ENCODE measurements at regions not wholly inside any gene's neighbourhood (a gene's known extent, or its start where the extent isn't known, plus 50 kb on each side); places are given as distances from the start of the nearest gene placed in this dataset.

DNA sequence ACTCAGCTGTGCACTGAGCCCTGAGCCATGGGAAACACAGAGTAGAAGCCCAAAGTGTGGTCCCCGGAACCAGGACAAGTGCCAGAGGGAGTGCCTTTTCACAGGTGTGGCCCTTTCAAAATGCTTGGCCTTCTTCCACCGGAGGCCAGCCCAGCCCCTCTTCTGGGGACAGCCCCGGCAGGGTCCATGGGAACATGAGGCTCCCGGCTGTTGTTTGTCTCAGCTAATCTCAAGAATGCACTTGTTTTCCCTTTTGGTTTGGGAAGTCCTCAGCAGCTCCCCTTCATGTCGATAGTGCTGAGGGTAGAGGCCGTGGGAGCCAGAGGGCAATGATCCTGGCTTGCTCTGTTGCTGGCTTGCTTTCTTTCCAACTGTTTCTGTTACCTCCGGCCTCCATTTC, 91.1 kb upstream of the MRPS22 start:
- Histone ChIP-seq H2BK120ac (ENCODE audit: low read depth, low read length) (no peak overlapping the region), H3K18ac (ENCODE audit: low read length) (no peak overlapping the region), H3K79me1 (ENCODE audit: low read depth, low read length) (no peaks in the 10 kb centered on the region), H3K9me3 (replicated peaks in 1 of 2; ENCODE audit: control insufficient read depth in 2 of 2, insufficient read depth in 1 of 2, low read depth in 1 of 2, low read length in 2 of 2) (peaks cover 0 to 4% of the 10 kb centered on the region in 2 donors), H3K36me3 (replicated peaks in 1 of 2; ENCODE audit: control insufficient read depth in 2 of 2, insufficient read depth in 2 of 2, low read length in 2 of 2) (no peaks in the 10 kb centered on the region), H2AK5ac (ENCODE audit: low read depth, low read length) (no peak overlapping the region), H3K4me1 (ENCODE audit: control insufficient read depth in 2 of 2, insufficient read depth in 1 of 2, low read depth in 1 of 2, low read length in 2 of 2) (no peaks in the 10 kb centered on the region), H2BK5ac (ENCODE audit: low read length) (no peak overlapping the region), H3K4me3 (ENCODE audit: low read length in 2 of 2) (no peak overlapping the region), H3K14ac (ENCODE audit: low read length) (no peak overlapping the region), H4K8ac (ENCODE audit: low read depth, low read length) (no peak overlapping the region), H3K23ac (ENCODE audit: low read depth, low read length, poor library complexity) (no peak overlapping the region), H3K4ac (ENCODE audit: low read length) (no peak overlapping the region), H2BK12ac (ENCODE audit: low read length) (no peak overlapping the region), H2BK15ac (ENCODE audit: low read length) (no peak overlapping the region), H3K27ac (replicated peaks; ENCODE audit: low read length) (no peak overlapping the region), H2AFZ (ENCODE audit: low read length) (no peak overlapping the region), H4K91ac (ENCODE audit: low read depth, low read length, poor library complexity) (no peak overlapping the region), H3K9ac (ENCODE audit: low read depth, low read length, poor library complexity) (no peak overlapping the region), H3K4me2 (ENCODE audit: insufficient read depth, low read length, poor library complexity, severe bottlenecking) (no peak overlapping the region), H3K27me3 (ENCODE audit: control insufficient read depth in 3 of 3, insufficient read depth in 3 of 3, low read depth in 1 of 3, low read length in 3 of 3) (peaks cover 0 to 2% (median 0%) of the 10 kb centered on the region in 3 experiments)
- DNase-seq (ENCODE audit: low spot score), result no peak
- no CpG with 5 or more reads among the region's 7 CpGs for WGBS, 2 donors (ENCODE audit: extremely low coverage in 2 of 2, insufficient read length in 2 of 2, insufficient replicate concordance in 1 of 2)

DNA sequence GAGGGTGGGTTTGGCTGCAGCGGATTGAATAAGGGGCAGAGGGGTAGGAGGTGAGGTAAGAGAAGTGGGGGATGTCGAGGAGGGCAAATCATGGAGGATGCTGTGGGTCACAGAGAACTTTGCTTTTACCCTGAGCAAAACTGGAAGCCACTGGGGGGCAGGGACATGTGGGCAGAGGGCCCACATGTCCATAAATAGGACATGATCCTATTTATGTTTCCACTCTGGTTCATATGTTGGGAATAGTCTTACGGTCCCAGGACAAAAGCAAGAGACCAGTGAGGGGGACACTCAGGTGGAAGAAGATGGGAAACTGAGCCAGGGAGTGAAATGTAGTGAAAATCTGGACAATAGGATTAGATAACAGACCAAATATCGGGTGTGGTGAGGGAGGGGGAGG, 85.5 kb upstream of the MRPS22 start:
- no peak overlapping the region for H3K27ac ChIP-seq (replicated peaks; ENCODE audit: low read length)
- WGBS, 2 donors (ENCODE audit: extremely low coverage in 2 of 2, insufficient read length in 2 of 2, insufficient replicate concordance in 1 of 2), result no CpG with 5 or more reads among the region's 4 CpGs
- H3K9me3 ChIP-seq (replicated peaks in 1 of 2; ENCODE audit: control insufficient read depth in 2 of 2, insufficient read depth in 1 of 2, low read depth in 1 of 2, low read length in 2 of 2), result no peaks in the 10 kb centered on the region
- no peak for DNase-seq (ENCODE audit: low spot score)
- H3K18ac ChIP-seq (ENCODE audit: low read length), result no peak overlapping the region
- H2BK120ac ChIP-seq (ENCODE audit: low read depth, low read length), result no peak overlapping the region
- H4K8ac ChIP-seq (ENCODE audit: low read depth, low read length), result no peak overlapping the region
- no peak overlapping the region for H2AK5ac ChIP-seq (ENCODE audit: low read depth, low read length)
- no peak overlapping the region for H2BK15ac ChIP-seq (ENCODE audit: low read length)
- no peak overlapping the region for H2BK5ac ChIP-seq (ENCODE audit: low read length)
- H3K4me3 ChIP-seq (ENCODE audit: low read length in 2 of 2), result no peak overlapping the region
- H2BK12ac ChIP-seq (ENCODE audit: low read length), result no peak overlapping the region
- no peaks in the 10 kb centered on the region for H3K79me1 ChIP-seq (ENCODE audit: low read depth, low read length)
- no peak overlapping the region for H3K4ac ChIP-seq (ENCODE audit: low read length)
- no peak overlapping the region for H3K14ac ChIP-seq (ENCODE audit: low read length)
- no peaks in the 10 kb centered on the region for H3K4me1 ChIP-seq (ENCODE audit: control insufficient read depth in 2 of 2, insufficient read depth in 1 of 2, low read depth in 1 of 2, low read length in 2 of 2)
- no peak overlapping the region for H3K9ac ChIP-seq (ENCODE audit: low read depth, low read length, poor library complexity)
- H3K4me2 ChIP-seq (ENCODE audit: insufficient read depth, low read length, poor library complexity, severe bottlenecking), result no peak overlapping the region
- H3K36me3 ChIP-seq (replicated peaks in 1 of 2; ENCODE audit: control insufficient read depth in 2 of 2, insufficient read depth in 2 of 2, low read length in 2 of 2), result no peaks in the 10 kb centered on the region
- no peak overlapping the region for H3K23ac ChIP-seq (ENCODE audit: low read depth, low read length, poor library complexity)
- no peak overlapping the region for H4K91ac ChIP-seq (ENCODE audit: low read depth, low read length, poor library complexity)
- H3K27me3 ChIP-seq (ENCODE audit: control insufficient read depth in 3 of 3, insufficient read depth in 3 of 3, low read depth in 1 of 3, low read length in 3 of 3), result peaks cover 0 to 2% (median 0%) of the 10 kb centered on the region in 3 experiments
- no peak overlapping the region for H2AFZ ChIP-seq (ENCODE audit: low read length)

DNA sequence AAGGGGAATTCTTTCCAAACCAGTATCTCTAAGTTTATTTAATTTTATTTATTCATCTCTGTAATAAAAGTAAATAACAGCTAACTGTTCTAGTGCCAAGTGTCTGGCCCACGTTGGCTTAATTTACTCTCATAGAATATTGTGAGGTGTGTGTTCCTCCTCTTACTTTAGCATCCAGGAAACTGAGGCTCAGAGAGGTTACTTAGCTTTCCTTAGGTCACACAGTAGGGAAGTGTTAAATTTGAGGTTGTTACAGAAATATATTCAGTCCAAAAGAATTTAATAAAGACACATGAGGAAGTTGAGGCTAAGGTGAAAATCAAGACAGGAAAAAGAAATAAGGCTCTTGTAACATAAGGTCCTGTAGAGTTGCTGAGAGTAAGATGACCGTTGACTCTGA, 84.4 kb upstream of the MRPS22 start:
- Histone ChIP-seq H3K27me3 (ENCODE audit: control insufficient read depth in 3 of 3, insufficient read depth in 3 of 3, low read depth in 1 of 3, low read length in 3 of 3) (peaks cover 0 to 2% (median 0%) of the 10 kb centered on the region in 3 experiments), H3K9ac (ENCODE audit: low read depth, low read length, poor library complexity) (no peak overlapping the region), H2BK120ac (ENCODE audit: low read depth, low read length) (no peak overlapping the region), H3K4ac (ENCODE audit: low read length) (no peak overlapping the region), H2AFZ (ENCODE audit: low read length) (no peak overlapping the region), H3K4me2 (ENCODE audit: insufficient read depth, low read length, poor library complexity, severe bottlenecking) (no peak overlapping the region), H3K36me3 (replicated peaks in 1 of 2; ENCODE audit: control insufficient read depth in 2 of 2, insufficient read depth in 2 of 2, low read length in 2 of 2) (no peaks in the 10 kb centered on the region), H4K8ac (ENCODE audit: low read depth, low read length) (no peak overlapping the region), H2BK12ac (ENCODE audit: low read length) (no peak overlapping the region), H3K79me1 (ENCODE audit: low read depth, low read length) (no peaks in the 10 kb centered on the region), H2BK5ac (ENCODE audit: low read length) (no peak overlapping the region), H3K23ac (ENCODE audit: low read depth, low read length, poor library complexity) (no peak overlapping the region), H3K4me3 (ENCODE audit: low read length in 2 of 2) (no peak overlapping the region), H2BK15ac (ENCODE audit: low read length) (no peak overlapping the region), H4K91ac (ENCODE audit: low read depth, low read length, poor library complexity) (no peak overlapping the region), H3K14ac (ENCODE audit: low read length) (no peak overlapping the region), H3K18ac (ENCODE audit: low read length) (no peak overlapping the region), H3K9me3 (replicated peaks in 1 of 2; ENCODE audit: control insufficient read depth in 2 of 2, insufficient read depth in 1 of 2, low read depth in 1 of 2, low read length in 2 of 2) (no peaks in the 10 kb centered on the region), H3K4me1 (ENCODE audit: control insufficient read depth in 2 of 2, insufficient read depth in 1 of 2, low read depth in 1 of 2, low read length in 2 of 2) (no peaks in the 10 kb centered on the region), H3K27ac (replicated peaks; ENCODE audit: low read length) (no peak overlapping the region), H2AK5ac (ENCODE audit: low read depth, low read length) (no peak overlapping the region)
- DNase-seq (ENCODE audit: low spot score), result no peak
- no CpG with 5 or more reads among the region's 2 CpGs for WGBS, 2 donors (ENCODE audit: extremely low coverage in 2 of 2, insufficient read length in 2 of 2, insufficient replicate concordance in 1 of 2)

DNA sequence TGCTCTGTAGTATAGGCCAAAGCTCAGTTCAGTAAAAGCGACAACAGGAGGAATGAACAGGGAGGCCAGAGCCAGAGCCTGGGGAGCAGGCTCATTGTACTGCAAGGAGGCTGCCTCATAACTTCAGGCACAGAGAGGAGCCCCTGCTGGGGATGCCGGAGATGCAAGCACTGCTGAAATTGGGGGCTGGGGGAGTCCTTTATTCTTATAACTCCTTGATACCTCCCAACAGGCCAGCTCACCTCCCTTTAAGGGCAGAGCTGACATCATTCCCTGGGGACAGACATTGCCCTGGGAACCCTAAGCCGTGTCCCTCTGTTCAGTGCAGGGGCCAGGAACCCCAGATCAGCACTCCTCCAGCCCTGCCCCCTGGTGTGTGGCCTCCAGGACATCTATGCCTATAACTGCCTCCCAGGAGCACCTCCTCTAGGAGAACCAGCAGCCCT, 83.8 kb upstream of the MRPS22 start:
- Histone ChIP-seq H4K91ac (ENCODE audit: low read depth, low read length, poor library complexity) (no peak overlapping the region), H3K9me3 (replicated peaks in 1 of 2; ENCODE audit: control insufficient read depth in 2 of 2, insufficient read depth in 1 of 2, low read depth in 1 of 2, low read length in 2 of 2) (no peaks in the 10 kb centered on the region), H4K8ac (ENCODE audit: low read depth, low read length) (no peak overlapping the region), H3K27me3 (ENCODE audit: control insufficient read depth in 3 of 3, insufficient read depth in 3 of 3, low read depth in 1 of 3, low read length in 3 of 3) (peaks cover 0 to 2% (median 0%) of the 10 kb centered on the region in 3 experiments), H2AK5ac (ENCODE audit: low read depth, low read length) (no peak overlapping the region), H3K18ac (ENCODE audit: low read length) (no peak overlapping the region), H2BK15ac (ENCODE audit: low read length) (no peak overlapping the region), H2BK120ac (ENCODE audit: low read depth, low read length) (no peak overlapping the region), H3K4me3 (ENCODE audit: low read length in 2 of 2) (no peak overlapping the region), H2BK5ac (ENCODE audit: low read length) (no peak overlapping the region), H2AFZ (ENCODE audit: low read length) (no peak overlapping the region), H3K9ac (ENCODE audit: low read depth, low read length, poor library complexity) (no peak overlapping the region), H3K4me1 (ENCODE audit: control insufficient read depth in 2 of 2, insufficient read depth in 1 of 2, low read depth in 1 of 2, low read length in 2 of 2) (no peaks in the 10 kb centered on the region), H3K4ac (ENCODE audit: low read length) (no peak overlapping the region), H3K27ac (replicated peaks; ENCODE audit: low read length) (no peak overlapping the region), H3K23ac (ENCODE audit: low read depth, low read length, poor library complexity) (no peak overlapping the region), H2BK12ac (ENCODE audit: low read length) (no peak overlapping the region), H3K36me3 (replicated peaks in 1 of 2; ENCODE audit: control insufficient read depth in 2 of 2, insufficient read depth in 2 of 2, low read length in 2 of 2) (no peaks in the 10 kb centered on the region), H3K4me2 (ENCODE audit: insufficient read depth, low read length, poor library complexity, severe bottlenecking) (no peak overlapping the region), H3K79me1 (ENCODE audit: low read depth, low read length) (no peaks in the 10 kb centered on the region), H3K14ac (ENCODE audit: low read length) (no peak overlapping the region)
- WGBS, 2 donors (ENCODE audit: extremely low coverage in 2 of 2, insufficient read length in 2 of 2, insufficient replicate concordance in 1 of 2), result no CpG with 5 or more reads among the region's 3 CpGs
- DNase-seq (ENCODE audit: low spot score), result no peak

All from neuronal stem cell (in vitro differentiated cells).